KMS-11 (cell line): ENCODE measurements at regions not wholly inside any gene's neighbourhood (a gene's known extent, or its start where the extent isn't known, plus 50 kb on each side); places are given as distances from the start of the nearest gene placed in this dataset.

Source experiments
- H2AFZ ChIP-seq: fragments of 200-600 bp; sonication (generic); 2 replicates; pipeline ENCODE4 v1.6.1; 2016; ENCODE audit warnings: antibody characterized with exemption, mixed run types, low read depth
- H3K27ac ChIP-seq: fragments of 200-600 bp; sonication (generic); 2 replicates; pipeline ENCODE4 v1.6.1; 2016; ENCODE audit warnings: mild to moderate bottlenecking, mixed run types
- H3K27me3 ChIP-seq: fragments of 200-600 bp; sonication (generic); 2 replicates; pipeline ENCODE4 v1.6.1; 2017; ENCODE audit warnings: mild to moderate bottlenecking, low read depth, mixed run types, moderate library complexity; ENCODE audit not compliant: insufficient read depth
- H3K36me3 ChIP-seq: fragments of 200-600 bp; sonication (generic); 2 replicates; pipeline ENCODE4 v1.6.1; 2017; ENCODE audit warnings: mild to moderate bottlenecking, mixed run types; ENCODE audit not compliant: insufficient read depth
- H3K4me1 ChIP-seq: fragments of 200-600 bp; sonication (generic); 2 replicates; pipeline ENCODE4 v1.6.1; 2016; ENCODE audit warnings: mild to moderate bottlenecking, low read depth, mixed run types; ENCODE audit not compliant: poor library complexity, severe bottlenecking
- H3K4me2 ChIP-seq: fragments of 200-600 bp; sonication (generic); 2 replicates; pipeline ENCODE4 v1.7.0; 2016; ENCODE audit warnings: mild to moderate bottlenecking, mixed run types
- H3K4me3 ChIP-seq: fragments of 200-600 bp; sonication (generic); IDR thresholded peaks from 2 replicates; pipeline ENCODE4 v1.6.1; 2017; ENCODE audit warnings: low read depth, low read length, mixed read lengths; ENCODE audit not compliant: insufficient read depth
- H3K79me2 ChIP-seq: fragments of 200-600 bp; sonication (generic); 2 replicates; pipeline ENCODE4 v1.6.1; 2016; ENCODE audit warnings: low read depth, mixed run types; ENCODE audit not compliant: insufficient read depth
- H3K9ac ChIP-seq: fragments of 200-600 bp; sonication (generic); 2 replicates; pipeline ENCODE4 v1.6.1; 2016; ENCODE audit warnings: mild to moderate bottlenecking, mixed run types
- H4K20me1 ChIP-seq: fragments of 200-600 bp; sonication (generic); 2 replicates; pipeline ENCODE4 v1.6.1; 2016; ENCODE audit warnings: mild to moderate bottlenecking, mixed run types; ENCODE audit not compliant: insufficient read depth
- CTCF ChIP-seq: fragments of 200-600 bp; sonication (generic); conservative IDR thresholded peaks from 2 replicates; pipeline ENCODE4 v1.6.1; 2017; ENCODE audit warnings: low read depth, mild to moderate bottlenecking, antibody characterized with exemption, low read length, moderate library complexity, mixed read lengths

DNA sequence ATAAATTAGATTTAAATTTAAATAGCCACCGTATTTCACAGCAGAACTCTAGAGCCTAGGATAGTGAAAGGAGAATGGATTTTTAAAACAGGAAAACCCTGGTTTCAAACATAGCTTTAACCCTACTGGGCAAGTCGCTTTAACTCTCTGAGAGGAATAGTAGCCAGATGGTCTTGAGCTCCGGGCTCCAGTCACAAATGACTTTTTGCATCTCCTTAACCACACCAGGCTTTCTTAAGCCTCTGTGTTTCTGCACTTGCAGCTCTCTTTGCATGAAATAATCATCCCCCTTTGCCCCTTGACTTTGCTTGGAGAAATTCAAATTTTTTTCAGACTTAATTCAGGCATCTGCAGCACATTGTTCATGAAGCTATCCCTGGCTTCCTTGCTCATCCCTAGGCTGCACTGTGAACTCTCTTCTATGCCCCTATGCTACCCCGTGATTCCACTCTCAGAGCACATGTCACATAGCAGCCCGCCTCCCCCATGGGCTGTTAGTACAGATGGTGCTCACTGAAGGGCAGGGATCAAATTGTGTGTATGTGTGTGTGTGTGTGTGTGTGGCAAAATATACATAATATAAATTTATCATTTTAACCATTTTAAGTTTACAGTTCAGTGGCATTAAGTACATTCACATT, 68.8 kb upstream of the DAB1 start:
- H3K4me1 ChIP-seq = no peaks in the 10 kb centered on the region
- H4K20me1 ChIP-seq = no peaks in the 10 kb centered on the region
- no peak overlapping the region for H3K4me3 ChIP-seq
- no peak overlapping the region for H3K27ac ChIP-seq
- TF ChIP-seq CTCF = no peak
- H3K9ac ChIP-seq = no peak overlapping the region
- no peaks in the 10 kb centered on the region for H3K36me3 ChIP-seq
- no peaks in the 10 kb centered on the region for H3K79me2 ChIP-seq
- no peaks in the 10 kb centered on the region for H3K27me3 ChIP-seq
- no peak overlapping the region for H3K4me2 ChIP-seq
- no peak overlapping the region for H2AFZ ChIP-seq

DNA sequence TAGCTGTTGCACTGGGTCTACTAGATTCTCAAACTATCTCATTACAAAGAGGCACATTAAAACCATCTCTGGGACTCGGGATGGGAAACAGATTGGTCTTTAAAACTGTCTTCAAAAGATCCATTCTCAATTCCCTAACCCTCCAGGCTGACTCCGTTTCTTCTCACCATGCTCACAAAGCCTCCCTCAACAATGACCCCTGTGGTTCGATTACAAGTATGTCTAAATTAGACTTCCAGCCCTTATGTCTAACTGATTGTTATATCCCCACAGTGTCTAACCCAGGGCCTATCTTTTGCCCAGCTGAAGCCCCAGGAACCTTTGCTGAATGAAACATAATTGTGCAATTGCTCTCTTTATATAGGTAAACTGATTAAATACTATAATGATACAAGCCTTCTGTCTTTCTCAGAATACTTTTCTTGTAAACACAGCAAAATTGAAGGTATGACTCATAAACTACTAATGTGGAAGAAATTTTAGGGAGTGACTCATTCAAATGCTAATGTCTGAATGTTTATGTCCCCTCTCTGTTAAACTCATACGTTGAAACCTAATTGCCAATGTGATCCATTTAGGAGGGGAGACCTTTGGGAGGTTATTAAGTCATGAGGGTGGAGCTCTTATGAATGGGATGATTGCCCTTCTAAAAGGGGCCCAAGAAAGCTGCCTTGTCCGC, 65.6 kb upstream of the DAB1 start:
- Histone ChIP-seq H2AFZ (no peak overlapping the region), H3K4me2 (no peak overlapping the region), H3K27ac (no peak overlapping the region), H3K4me1 (no peaks in the 10 kb centered on the region), H4K20me1 (no peaks in the 10 kb centered on the region), H3K79me2 (no peaks in the 10 kb centered on the region), H3K9ac (no peak overlapping the region), H3K27me3 (no peaks in the 10 kb centered on the region), H3K4me3 (no peak overlapping the region), H3K36me3 (no peaks in the 10 kb centered on the region)
- TF ChIP-seq CTCF = no peak

GRCh38 chr1:57485643-57486042, 61.8 kb upstream of the DAB1 start:
- Histone ChIP-seq H3K4me1 (no peaks in the 10 kb centered on the region), H3K27me3 (no peaks in the 10 kb centered on the region), H3K4me3 (no peak overlapping the region), H3K27ac (no peak overlapping the region), H3K4me2 (no peak overlapping the region), H3K79me2 (no peaks in the 10 kb centered on the region), H3K9ac (no peak overlapping the region), H4K20me1 (no peaks in the 10 kb centered on the region), H3K36me3 (no peaks in the 10 kb centered on the region), H2AFZ (no peak overlapping the region)
- TF ChIP-seq CTCF = no peak

GRCh38 chr1:57483954-57484353, 60.1 kb upstream of the DAB1 start:
- no peak overlapping the region for H3K9ac ChIP-seq
- TF ChIP-seq CTCF = no peak
- no peak overlapping the region for H3K27ac ChIP-seq

More at GRCh38 chr1:57483954-57484353, 60.1 kb upstream of the DAB1 start:
- Histone ChIP-seq H3K79me2 (no peaks in the 10 kb centered on the region), H3K4me1 (no peaks in the 10 kb centered on the region), H3K27me3 (no peaks in the 10 kb centered on the region), H3K4me3 (no peak overlapping the region), H4K20me1 (no peaks in the 10 kb centered on the region), H2AFZ (no peak overlapping the region), H3K4me2 (no peak overlapping the region), H3K36me3 (no peaks in the 10 kb centered on the region)
